ENCODE measurements at regions not wholly inside any gene's neighbourhood (a gene's known extent, or its start where the extent isn't known, plus 50 kb on each side); places are given as distances from the start of the nearest gene placed in this dataset.

DNA sequence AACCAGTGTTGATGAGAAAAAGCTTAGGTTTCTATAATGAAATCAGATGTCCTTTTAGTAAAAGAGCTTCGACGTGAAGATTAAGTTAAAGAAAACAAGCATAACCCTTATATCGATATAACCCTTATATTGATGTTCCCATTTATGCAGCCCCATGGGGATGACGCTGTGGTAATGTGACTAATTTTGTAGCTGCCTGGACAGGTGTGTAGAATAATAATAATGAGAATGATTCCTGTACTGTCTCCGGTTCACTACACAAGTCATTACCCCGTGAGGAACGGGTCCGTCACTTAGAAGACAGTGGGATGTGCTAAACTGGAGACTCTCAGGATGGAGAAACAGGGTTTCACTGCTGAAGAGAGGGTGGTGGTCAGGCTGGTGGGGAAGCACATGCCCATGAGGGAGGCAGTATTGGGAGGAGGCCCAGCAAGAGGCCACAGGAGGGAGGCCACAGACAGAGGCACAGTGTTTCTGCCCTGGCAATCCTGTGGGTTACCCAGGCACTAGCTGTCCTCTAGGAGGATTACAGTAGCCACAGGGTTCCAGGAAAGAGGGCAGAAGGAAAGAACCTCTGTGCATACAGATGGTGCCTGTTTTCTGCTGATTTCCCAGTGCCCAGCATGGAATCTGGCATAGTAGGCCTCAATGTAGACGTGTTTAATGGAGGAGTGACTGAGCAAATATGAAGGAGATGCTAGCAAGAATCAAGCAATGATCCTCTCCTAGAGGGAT, 191.1 kb upstream of the TSC22D2 start:
- no peak overlapping the region for H2AK5ac ChIP-seq (ENCODE audit: insufficient read length, low read length)
- no peak overlapping the region for H3K27ac Mint-ChIP-seq
- H3K56ac ChIP-seq (ENCODE audit: insufficient read length, low read depth, low read length) = no peak overlapping the region
- no peaks in the 10 kb centered on the region for H4K20me1 ChIP-seq (ENCODE audit: control insufficient read depth, insufficient read depth, insufficient read length)
- no peak overlapping the region for H2BK120ac ChIP-seq (ENCODE audit: low read depth, low read length, poor library complexity, severe bottlenecking)
- no peak overlapping the region for H3K4ac ChIP-seq (ENCODE audit: low read depth, low read length)
- no peak overlapping the region for H4K5ac ChIP-seq (ENCODE audit: insufficient read length, low read depth, low read length)
- H3K4me1 Mint-ChIP-seq = peaks cover 26 to 30% of the 10 kb centered on the region in 2 experiments
- H3K4me3 Mint-ChIP-seq = no peak overlapping the region
- H3K9ac ChIP-seq (ENCODE audit: extremely low read depth, insufficient read length, low read length) = no peak overlapping the region
- H2BK20ac ChIP-seq (ENCODE audit: low read depth, low read length, poor library complexity, severe bottlenecking) = no peak overlapping the region
- H2BK12ac ChIP-seq (ENCODE audit: insufficient read length, low read depth, low read length) = no peak overlapping the region
- H3K4me1 ChIP-seq (ENCODE audit: insufficient read depth, low read length) = peaks cover 3% of the 10 kb centered on the region; the same call in 1 of the 2 replicates
- no peak overlapping the region for H3K18ac ChIP-seq (ENCODE audit: insufficient read length, low read depth, low read length)
- H3K9me3 Mint-ChIP-seq = peaks cover 10 to 11% of the 10 kb centered on the region in 2 experiments
- no peak overlapping the region for H4K91ac ChIP-seq (ENCODE audit: insufficient read length, low read depth, low read length)
- WGBS (ENCODE audit: extremely low coverage, insufficient read length, low lambda C conversion rate) = no CpG with 5 or more reads among the region's 9 CpGs
- H3K14ac ChIP-seq (ENCODE audit: insufficient read depth, low read length) = no peak overlapping the region
- no peak overlapping the region for H2BK5ac ChIP-seq (ENCODE audit: insufficient read length, low read length)
- no peak overlapping the region for H2BK15ac ChIP-seq (ENCODE audit: low read depth, low read length)
- peaks cover 2% of the 10 kb centered on the region; the same call in 1 of the 2 replicates for H3K27me3 ChIP-seq (ENCODE audit: insufficient read depth, low read length)
- H3K27ac ChIP-seq (ENCODE audit: insufficient read length, low read depth, low read length) = no peak overlapping the region
- H3K4me2 ChIP-seq (ENCODE audit: insufficient read depth, insufficient read length, low read length) = no peak overlapping the region
- no peak for DNase-seq
- H3K79me1 ChIP-seq (ENCODE audit: insufficient read depth, low read depth, low read length, poor library complexity, severe bottlenecking) = no peaks in the 10 kb centered on the region
- TF ChIP-seq, protein P1, sequence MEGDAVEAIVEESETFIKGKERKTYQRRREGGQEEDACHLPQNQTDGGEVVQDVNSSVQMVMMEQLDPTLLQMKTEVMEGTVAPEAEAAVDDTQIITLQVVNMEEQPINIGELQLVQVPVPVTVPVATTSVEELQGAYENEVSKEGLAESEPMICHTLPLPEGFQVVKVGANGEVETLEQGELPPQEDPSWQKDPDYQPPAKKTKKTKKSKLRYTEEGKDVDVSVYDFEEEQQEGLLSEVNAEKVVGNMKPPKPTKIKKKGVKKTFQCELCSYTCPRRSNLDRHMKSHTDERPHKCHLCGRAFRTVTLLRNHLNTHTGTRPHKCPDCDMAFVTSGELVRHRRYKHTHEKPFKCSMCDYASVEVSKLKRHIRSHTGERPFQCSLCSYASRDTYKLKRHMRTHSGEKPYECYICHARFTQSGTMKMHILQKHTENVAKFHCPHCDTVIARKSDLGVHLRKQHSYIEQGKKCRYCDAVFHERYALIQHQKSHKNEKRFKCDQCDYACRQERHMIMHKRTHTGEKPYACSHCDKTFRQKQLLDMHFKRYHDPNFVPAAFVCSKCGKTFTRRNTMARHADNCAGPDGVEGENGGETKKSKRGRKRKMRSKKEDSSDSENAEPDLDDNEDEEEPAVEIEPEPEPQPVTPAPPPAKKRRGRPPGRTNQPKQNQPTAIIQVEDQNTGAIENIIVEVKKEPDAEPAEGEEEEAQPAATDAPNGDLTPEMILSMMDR (conservative IDR thresholded peaks at IDR 0.05) = no peak
- H3K36me3 Mint-ChIP-seq (ENCODE audit: insufficient read depth in 1 of 3, low read depth in 3 of 3) = peaks cover 0 to 8% (median 4%) of the 10 kb centered on the region in 3 experiments; a peak in 3 of 7 replicates
- H3K27me3 Mint-ChIP-seq (ENCODE audit: low read depth) = peaks cover 13% of the 10 kb centered on the region
- no peak overlapping the region for H4K8ac ChIP-seq (replicated peaks; ENCODE audit: insufficient read length, low read depth, low read length)
- H3K23ac ChIP-seq (ENCODE audit: insufficient read length, low read depth, low read length) = no peak overlapping the region
- H3K79me2 ChIP-seq (ENCODE audit: insufficient read depth, low read length) = no peaks in the 10 kb centered on the region
- no peak overlapping the region for H2AFZ ChIP-seq (ENCODE audit: low read length)
- H3K23me2 ChIP-seq (ENCODE audit: insufficient read length, low read depth, low read length, poor library complexity, severe bottlenecking) = peaks cover 7% of the 10 kb centered on the region
- H3T11ph ChIP-seq (ENCODE audit: low read length) = no peak overlapping the region
- no peaks in the 10 kb centered on the region for H3K9me3 ChIP-seq (ENCODE audit: control insufficient read depth, low read depth, low read length)
